ENCODE measurements at regions not wholly inside any gene's neighbourhood (a gene's known extent, or its start where the extent isn't known, plus 50 kb on each side); places are given as distances from the start of the nearest gene placed in this dataset.

GRCh38 chr7:42590771-42591310, 321.0 kb downstream of the C7orf25 start:
- no peak overlapping the region for H3K9ac ChIP-seq (ENCODE audit: low read length)
- H3K79me2 ChIP-seq (ENCODE audit: insufficient read depth, low read length), result no peaks in the 10 kb centered on the region
- H3K27ac ChIP-seq (ENCODE audit: low read depth, low read length), result no peak overlapping the region
- BruUV-seq (replicated peaks), result no TSS peak
- ATAC-seq, result no peak
- ChIA-PET POLR2A (no interaction called here), RAD21 (ENCODE audit: low non-redundant PET in 1 of 2, low total read pairs in 2 of 2, uncharacterized antibody in 2 of 2, unreplicated experiment in 2 of 2) (no interaction called here), CTCF (no interaction called here)
- no peak overlapping the region for H2AFZ ChIP-seq (ENCODE audit: low read depth, low read length, poor library complexity, severe bottlenecking)
- H3K4me2 ChIP-seq (ENCODE audit: low read length), result no peak overlapping the region
- H3K4me1 ChIP-seq (ENCODE audit: control insufficient read depth in 1 of 2, insufficient read depth in 2 of 2, low read length in 2 of 2), result no peaks in the 10 kb centered on the region
- no peak overlapping the region for H3K4me3 ChIP-seq (replicated peaks in 1 of 2; ENCODE audit: low read depth in 1 of 2, low read length in 2 of 2)
- intact Hi-C loops (cut with micrococcal nuclease), result no loop called here
- H3K27me3 ChIP-seq (ENCODE audit: insufficient read depth, low read length), result no peaks in the 10 kb centered on the region
- TF ChIP-seq REST (IDR thresholded peaks at IDR 0.05; ENCODE audit: low read depth) (no peak), CBX3 (IDR thresholded peaks at IDR 0.05; ENCODE audit: low read depth) (no peak)
- H3K9me3 ChIP-seq (ENCODE audit: control insufficient read depth in 1 of 2, insufficient read depth in 1 of 2, low read depth in 1 of 2, low read length in 2 of 2), result no peaks in the 10 kb centered on the region; a peak in 1 of 4 replicates
- H3K36me3 ChIP-seq (ENCODE audit: control insufficient read depth in 1 of 2, insufficient read depth in 2 of 2, low read length in 2 of 2), result no peaks in the 10 kb centered on the region
- no peaks in the 10 kb centered on the region for H4K20me1 ChIP-seq (ENCODE audit: insufficient read depth)
- no peak for DNase-seq (ENCODE audit: low read depth, low spot score)
- H3K9me2 ChIP-seq (ENCODE audit: insufficient read depth), result no peaks in the 10 kb centered on the region

- Histone ChIP-seq H3K9ac (ENCODE audit: low read length) (no peak overlapping the region), H3K27me3 (ENCODE audit: insufficient read depth, low read length) (no peaks in the 10 kb centered on the region), H2AFZ (ENCODE audit: low read depth, low read length, poor library complexity, severe bottlenecking) (no peak overlapping the region), H3K4me1 (ENCODE audit: control insufficient read depth in 1 of 2, insufficient read depth in 2 of 2, low read length in 2 of 2) (no peaks in the 10 kb centered on the region), H3K4me3 (replicated peaks in 1 of 2; ENCODE audit: low read depth in 1 of 2, low read length in 2 of 2) (no peak overlapping the region), H4K20me1 (ENCODE audit: insufficient read depth) (no peaks in the 10 kb centered on the region), H3K27ac (ENCODE audit: low read depth, low read length) (no peak overlapping the region), H3K79me2 (ENCODE audit: insufficient read depth, low read length) (no peaks in the 10 kb centered on the region), H3K9me2 (ENCODE audit: insufficient read depth) (no peaks in the 10 kb centered on the region), H3K9me3 (ENCODE audit: control insufficient read depth in 1 of 2, insufficient read depth in 1 of 2, low read depth in 1 of 2, low read length in 2 of 2) (no peaks in the 10 kb centered on the region; a peak in 1 of 4 replicates), H3K36me3 (ENCODE audit: control insufficient read depth in 1 of 2, insufficient read depth in 2 of 2, low read length in 2 of 2) (no peaks in the 10 kb centered on the region), H3K4me2 (ENCODE audit: low read length) (no peak overlapping the region)
- ChIA-PET RAD21 (ENCODE audit: low non-redundant PET in 1 of 2, low total read pairs in 2 of 2, uncharacterized antibody in 2 of 2, unreplicated experiment in 2 of 2) (no interaction called here), POLR2A (no interaction called here), CTCF (no interaction called here)
- intact Hi-C loops (cut with micrococcal nuclease), result no loop called here
- no peak for TF ChIP-seq SP1 (IDR thresholded peaks at IDR 0.05; ENCODE audit: low read depth)
- BruUV-seq (replicated peaks), result no TSS peak
- ATAC-seq (no peak), DNase-seq (ENCODE audit: low read depth, low spot score) (no peak)
Observed at GRCh38 chr7:42588876-42589275, 323.0 kb downstream of the C7orf25 start.
